Adrenal gland (tissue), 9 donors: ENCODE measurements at regions not wholly inside any gene's neighbourhood (a gene's known extent, or its start where the extent isn't known, plus 50 kb on each side); places are given as distances from the start of the nearest gene placed in this dataset.
A peak's percentile ranks its signal among the peaks of the same experiment; 100 is the strongest.

Experiments
- DNase-seq, 7 donors: peaks; one replicate each; pipeline ENCODE4 v3.0.0-alpha.2; 2019 to 2020
- H3K27ac ChIP-seq, 5 donors: fragments of 200-600 bp; sonication (generic) in 4 of 5; 1 replicate in 3 of 5; 2 replicates in 2 of 5; pipeline versions ENCODE4 v1.5.1 to v1.8.0; 2016 to 2020; ENCODE audit warnings: mild to moderate bottlenecking in 1 of 5
- H3K27me3 ChIP-seq: fragments of 200-600 bp; 2 replicates; pipeline ENCODE4 v1.8.0; 2021
- H3K36me3 ChIP-seq, 2 donors: fragments of 200-600 bp; replicated peaks in 1 of 2; 1 replicate in 1 of 2; 2 replicates in 1 of 2; pipeline versions ENCODE4 v1.5.1 to v1.8.0; 2018 to 2022
- H3K4me1 ChIP-seq, 2 donors: fragments of 200-600 bp; replicated peaks in 1 of 2; 1 replicate in 1 of 2; 2 replicates in 1 of 2; pipeline versions ENCODE4 v1.5.1 to v1.8.0; 2018 to 2021
- H3K4me3 ChIP-seq, 4 donors: fragments of 200-600 bp; sonication (generic) in 3 of 4; one replicate each; pipeline ENCODE4 v1.5.1; 2016 to 2018
- H3K9me3 ChIP-seq, 3 donors: fragments of 200-600 bp; sonication (generic) in 1 of 3; replicated peaks in 1 of 3; 1 replicate in 2 of 3; 2 replicates in 1 of 3; pipeline versions ENCODE4 v1.5.1 to v1.8.0; 2016 to 2021
- POLR2A ChIP-seq, 2 donors: fragments of 450-650 bp; IDR thresholded peaks; one replicate each; pipeline ENCODE4 v1.6.1; 2017; ENCODE audit warnings: antibody characterized with exemption in 2 of 2, mild to moderate bottlenecking in 2 of 2, moderate library complexity in 1 of 2
- WGBS, 4 donors: extraction: QIAGEN DNeasy Blood & Tissue Kit in 2 of 4; methylation state at CpG; one replicate each; pipeline versions ENCODE4 v1.1.5 to v1.1.7; 2013 to 2017; 5-methylcytosine and 5-hydroxymethylcytosine counted together
- intact Hi-C, 2 donors: fragments of 100-400 bp; cut with DNase I; formaldehyde crosslinking; loops; one replicate each; pipeline versions ENCODE4 v1.14.1 to v1.15.0; 2022 to 2023
- TF ChIP-seq, protein P1 (sequence below), 6 experiments: fragments of 450-650 bp in 4 of 6; fragments of 200-600 bp in 2 of 6; sonication (generic) in 1 of 6; IDR thresholded peaks; 1 replicate in 5 of 6; 2 replicates in 1 of 6; pipeline versions ENCODE4 v1.5.1 to v1.8.0; 2016 to 2021; ENCODE audit warnings: antibody characterized with exemption in 6 of 6, mild to moderate bottlenecking in 2 of 6, moderate library complexity in 1 of 6
- donor health status: healthy with polysubstance abuse.
- donor health status: Bipolar disorder and iron deficiency.
- donor health status: DM: yes; HTN: yes; CAD: no.
- donor health status: DM: no; HTN: no; CAD: no.
- donor health status: DM: no; HTN: no; CAD: no.

DNA sequence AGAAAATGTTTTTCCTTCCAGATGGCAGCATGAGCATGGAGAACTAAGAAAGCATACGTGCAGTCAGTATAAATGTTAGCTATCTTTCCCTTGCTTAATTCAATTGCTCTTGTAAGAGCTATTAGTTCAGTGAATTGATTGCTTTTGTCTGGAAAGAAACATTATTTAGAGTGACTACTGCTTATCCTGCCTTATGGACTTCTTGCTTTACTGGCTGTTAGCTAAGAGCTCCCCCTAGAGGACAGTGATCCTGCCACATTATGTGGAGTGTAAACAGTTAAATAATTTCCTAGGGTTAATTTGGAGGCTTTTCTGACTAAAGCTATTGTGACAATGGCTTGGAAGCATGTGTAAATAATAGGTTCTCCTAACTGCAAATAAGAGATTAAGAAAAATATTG lies 1402.4 kb downstream of the FAM133A start:
- H3K27me3 ChIP-seq = peaks cover 4% of the 10 kb centered on the region
- no peak for DNase-seq
- no peaks in the 10 kb centered on the region for H3K4me1 ChIP-seq
- H3K27ac ChIP-seq = no peak overlapping the region
- H3K4me3 ChIP-seq = no peak overlapping the region
- intact Hi-C loops = no loop called here
- H3K36me3 ChIP-seq = no peaks in the 10 kb centered on the region
- no peaks in the 10 kb centered on the region for H3K9me3 ChIP-seq
- TF ChIP-seq POLR2A (IDR thresholded peaks at IDR 0.05) = no peak
- TF ChIP-seq, protein P1, sequence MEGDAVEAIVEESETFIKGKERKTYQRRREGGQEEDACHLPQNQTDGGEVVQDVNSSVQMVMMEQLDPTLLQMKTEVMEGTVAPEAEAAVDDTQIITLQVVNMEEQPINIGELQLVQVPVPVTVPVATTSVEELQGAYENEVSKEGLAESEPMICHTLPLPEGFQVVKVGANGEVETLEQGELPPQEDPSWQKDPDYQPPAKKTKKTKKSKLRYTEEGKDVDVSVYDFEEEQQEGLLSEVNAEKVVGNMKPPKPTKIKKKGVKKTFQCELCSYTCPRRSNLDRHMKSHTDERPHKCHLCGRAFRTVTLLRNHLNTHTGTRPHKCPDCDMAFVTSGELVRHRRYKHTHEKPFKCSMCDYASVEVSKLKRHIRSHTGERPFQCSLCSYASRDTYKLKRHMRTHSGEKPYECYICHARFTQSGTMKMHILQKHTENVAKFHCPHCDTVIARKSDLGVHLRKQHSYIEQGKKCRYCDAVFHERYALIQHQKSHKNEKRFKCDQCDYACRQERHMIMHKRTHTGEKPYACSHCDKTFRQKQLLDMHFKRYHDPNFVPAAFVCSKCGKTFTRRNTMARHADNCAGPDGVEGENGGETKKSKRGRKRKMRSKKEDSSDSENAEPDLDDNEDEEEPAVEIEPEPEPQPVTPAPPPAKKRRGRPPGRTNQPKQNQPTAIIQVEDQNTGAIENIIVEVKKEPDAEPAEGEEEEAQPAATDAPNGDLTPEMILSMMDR (IDR thresholded peaks at IDR 0.05) = peak in 3 of 6 experiments; percentile 13 to 41 (median 17)
- 54 to 89% (median 64%) methylated on average over 1 of the region's 1 CpG for WGBS, 4 donors

DNA sequence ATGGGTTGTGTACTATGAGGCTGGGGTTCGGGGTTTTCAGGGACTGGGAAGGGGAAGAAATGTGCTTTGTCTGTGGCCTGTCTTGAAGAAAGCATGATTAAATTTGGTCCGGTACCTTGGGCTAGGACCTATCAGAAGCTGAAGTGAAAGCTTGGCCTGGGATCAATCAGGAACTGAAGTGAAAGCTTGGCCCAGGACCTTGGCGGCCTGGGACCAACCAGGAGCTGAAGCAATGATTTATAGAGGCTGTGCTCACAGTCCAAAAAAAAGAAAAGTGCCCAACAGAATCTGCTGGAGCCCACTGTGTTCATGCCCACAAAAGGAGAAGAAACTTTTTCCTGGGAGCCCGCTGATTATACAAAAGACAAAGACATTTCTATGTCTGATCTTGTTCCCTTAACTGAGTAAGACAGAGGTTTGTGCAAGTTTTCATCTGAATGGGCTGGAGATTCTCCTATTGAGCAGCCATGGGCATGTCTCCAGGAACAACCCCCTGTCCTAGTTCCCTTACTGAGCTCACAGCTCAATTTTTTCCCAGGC lies 1427.9 kb downstream of the FAM133A start:
- H3K27ac ChIP-seq = no peak overlapping the region
- H3K4me1 ChIP-seq = no peaks in the 10 kb centered on the region
- DNase-seq = peak in 4 of 7 donors; percentile 2 to 33 (median 14)
- H3K27me3 ChIP-seq = no peaks in the 10 kb centered on the region
- TF ChIP-seq, protein P1 (IDR thresholded peaks at IDR 0.05) = no peak
- no peak for TF ChIP-seq POLR2A (IDR thresholded peaks at IDR 0.05)
- WGBS, 4 donors = 42 to 66% (median 52%) methylated on average over 4 of the region's 4 CpGs
- H3K9me3 ChIP-seq = no peaks in the 10 kb centered on the region
- no peaks in the 10 kb centered on the region for H3K36me3 ChIP-seq
- intact Hi-C loops = no loop called here
- H3K4me3 ChIP-seq = no peak overlapping the region

DNA sequence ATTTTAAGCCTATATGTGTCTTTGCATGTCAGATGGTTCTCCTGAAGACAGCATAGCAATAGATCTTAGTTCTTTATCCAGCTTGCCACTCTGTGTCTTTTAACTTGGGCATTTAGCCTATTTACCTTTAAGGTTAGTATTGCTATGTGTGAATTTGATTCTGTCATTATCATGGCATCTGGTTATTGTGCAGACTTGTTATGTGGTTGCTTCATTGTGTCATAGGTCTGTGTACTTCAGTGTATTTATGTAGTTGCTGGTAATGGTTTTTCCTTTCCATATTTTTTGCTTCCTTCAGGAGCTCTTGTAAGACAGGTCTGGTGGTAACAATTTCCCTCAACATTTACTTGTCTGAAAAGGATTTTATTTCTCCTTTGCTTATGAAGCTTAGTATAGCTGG lies 1443.5 kb downstream of the FAM133A start:
- intact Hi-C loops = no loop called here
- H3K4me1 ChIP-seq = no peaks in the 10 kb centered on the region
- no peaks in the 10 kb centered on the region for H3K9me3 ChIP-seq
- TF ChIP-seq, protein P1 (IDR thresholded peaks at IDR 0.05) = no peak
- no peak for TF ChIP-seq POLR2A (IDR thresholded peaks at IDR 0.05)
- no peak for DNase-seq
- H3K27ac ChIP-seq = no peak overlapping the region
- H3K27me3 ChIP-seq = peaks cover 15% of the 10 kb centered on the region
- no peaks in the 10 kb centered on the region for H3K36me3 ChIP-seq
- H3K4me3 ChIP-seq = no peak overlapping the region

DNA sequence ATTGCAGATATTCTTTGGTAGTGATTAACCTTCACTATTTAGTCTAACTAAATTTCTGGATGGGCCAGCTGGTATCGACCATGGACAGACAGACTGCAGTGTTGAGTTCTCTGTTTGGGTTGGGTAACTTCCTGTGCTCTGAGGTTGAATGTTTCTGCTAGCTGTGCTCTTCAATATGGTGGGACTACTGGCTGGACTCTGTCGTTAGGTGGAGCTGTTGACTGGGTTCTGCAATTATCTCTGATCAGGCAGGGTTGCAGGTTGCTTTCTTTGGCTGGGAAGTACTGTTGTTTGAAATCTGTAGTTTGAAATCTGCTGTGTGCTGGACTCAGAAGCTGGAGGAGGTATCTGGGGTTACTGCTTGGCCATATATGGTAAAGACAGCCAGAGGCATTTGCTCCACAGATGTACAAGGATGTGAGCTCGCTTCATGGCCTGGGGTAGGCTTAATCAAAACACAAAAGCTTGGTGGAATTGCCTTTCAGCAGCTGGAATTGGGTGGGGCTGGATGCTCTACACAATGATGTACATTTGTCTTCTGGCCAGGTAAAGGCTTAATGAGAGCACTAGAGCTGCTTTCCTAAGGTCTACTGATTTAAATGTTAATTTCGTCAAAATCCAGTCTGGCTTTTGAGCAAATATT lies 1472.0 kb downstream of the FAM133A start:
- no peak for DNase-seq
- WGBS, 4 donors = 70 to 86% (median 78%) methylated on average over 3 to 4 of the region's 4 CpGs
- intact Hi-C loops = no loop called here

More for the DNA sequence above, 1472.0 kb downstream of the FAM133A start:
- Histone ChIP-seq H3K9me3 (no peaks in the 10 kb centered on the region), H3K4me1 (no peaks in the 10 kb centered on the region), H3K36me3 (no peaks in the 10 kb centered on the region), H3K27me3 (no peaks in the 10 kb centered on the region), H3K27ac (no peak overlapping the region), H3K4me3 (no peak overlapping the region)
- TF ChIP-seq, protein P1 (IDR thresholded peaks at IDR 0.05) = no peak
- no peak for TF ChIP-seq POLR2A (IDR thresholded peaks at IDR 0.05)
